Gastroesophageal sphincter (tissue), 4 donors: ENCODE measurements at regions not wholly inside any gene's neighbourhood (a gene's known extent, or its start where the extent isn't known, plus 50 kb on each side); places are given as distances from the start of the nearest gene placed in this dataset.
A peak's percentile ranks its signal among the peaks of the same experiment; 100 is the strongest.

ENCODE experiments used
- ATAC-seq: fragments of 150-250 bp; one replicate; pipeline ENCODE4 v1.9.1; 2016; ENCODE audit warnings: mild to moderate bottlenecking, moderate library complexity
- H3K27ac ChIP-seq, 4 donors: fragments of 200-600 bp; sonication (generic) in 3 of 4; 1 replicate in 3 of 4; 2 replicates in 1 of 4; pipeline ENCODE4 v1.5.1; 2016 to 2019
- H3K27me3 ChIP-seq: fragments of 200-600 bp; sonication (generic); one replicate; pipeline ENCODE4 v1.5.1; 2019
- H3K36me3 ChIP-seq, 2 donors: fragments of 200-600 bp; sonication (generic); one replicate each; pipeline ENCODE4 v1.5.1; 2019; ENCODE audit warnings: control low read depth in 1 of 2
- H3K4me1 ChIP-seq, 3 donors: fragments of 200-600 bp; sonication (generic); 1 replicate in 2 of 3; 2 replicates in 1 of 3; pipeline ENCODE4 v1.5.1; 2016 to 2019; ENCODE audit warnings: control low read depth in 2 of 3
- H3K4me3 ChIP-seq, 2 donors: fragments of 200-600 bp; sonication (generic); one replicate each; pipeline ENCODE4 v1.5.1; 2019; ENCODE audit warnings: mild to moderate bottlenecking in 1 of 2, moderate library complexity in 1 of 2
- H3K9me3 ChIP-seq, 3 donors: fragments of 200-600 bp; sonication (generic); one replicate each; pipeline ENCODE4 v1.5.1; 2017 to 2019; ENCODE audit warnings: control low read depth in 2 of 3
- CTCF ChIP-seq, 4 experiments: fragments of 200-600 bp in 2 of 4; fragments of 450-650 bp in 2 of 4; sonication (generic) in 1 of 4; IDR thresholded peaks; one replicate each; pipeline ENCODE4 v1.5.1; 2017 to 2019; ENCODE audit warnings: antibody characterized with exemption in 4 of 4, mild to moderate bottlenecking in 2 of 4, moderate library complexity in 2 of 4
- EP300 ChIP-seq: sonication (generic); formaldehyde crosslinking; IDR thresholded peaks from one replicate; pipeline ENCODE4 v1.6.1; 2017; ENCODE audit warnings: antibody characterized with exemption, mild to moderate bottlenecking
- POLR2A ChIP-seq, 2 donors: fragments of 450-650 bp; IDR thresholded peaks; one replicate each; pipeline ENCODE4 v1.6.1; 2017; ENCODE audit warnings: antibody characterized with exemption in 2 of 2, mild to moderate bottlenecking in 2 of 2, moderate library complexity in 1 of 2
- POLR2AphosphoS5 ChIP-seq: sonication (generic); formaldehyde crosslinking; IDR thresholded peaks from one replicate; pipeline ENCODE4 v1.6.1; 2017; ENCODE audit warnings: antibody characterized with exemption
- WGBS, 2 donors: methylation state at CpG; one replicate each; pipeline ENCODE4 v1.1.5; 2018; ENCODE audit warnings: low coverage in 1 of 2; 5-methylcytosine and 5-hydroxymethylcytosine counted together

- ATAC-seq = peak; percentile 32
- WGBS, 2 donors = 43 to 65% methylated on average over 4 to 6 of the region's 6 CpGs
- H3K9me3 ChIP-seq = no peaks in the 10 kb centered on the region
Observed at GRCh38 chr14:22084393-22085281, 411.0 kb upstream of the OR4E1 start.

GRCh38 chr14:22081337-22081736 is 407.7 kb upstream of the OR4E1 start:
- Histone ChIP-seq H3K9me3 (no peaks in the 10 kb centered on the region), H3K4me3 (no peak overlapping the region), H3K36me3 (no peaks in the 10 kb centered on the region), H3K27me3 (no peaks in the 10 kb centered on the region), H3K4me1 (no peaks in the 10 kb centered on the region), H3K27ac (no peak overlapping the region)
- TF ChIP-seq EP300 (no peak), POLR2A (IDR thresholded peaks at IDR 0.05) (no peak), CTCF (IDR thresholded peaks at IDR 0.05) (no peak), POLR2AphosphoS5 (no peak)
- ATAC-seq = no peak
- WGBS, 2 donors = 36 to 43% methylated on average over 1 of the region's 1 CpG

More at GRCh38 chr14:22084393-22085281, 411.0 kb upstream of the OR4E1 start:
- H3K27ac ChIP-seq = peak overlapping the region in 1 of 4 donors; percentile 29
- TF ChIP-seq POLR2AphosphoS5 (no peak), CTCF (IDR thresholded peaks at IDR 0.05) (peak; percentile 45 to 65 (median 62)), POLR2A (IDR thresholded peaks at IDR 0.05) (no peak)
- no peaks in the 10 kb centered on the region for H3K27me3 ChIP-seq
- no peak overlapping the region for H3K4me3 ChIP-seq
- no peaks in the 10 kb centered on the region for H3K36me3 ChIP-seq
- H3K4me1 ChIP-seq = peaks cover 0 to 5% (median 0%) of the 10 kb centered on the region in 3 donors

- Histone ChIP-seq H3K9me3 (no peaks in the 10 kb centered on the region), H3K4me3 (no peak overlapping the region), H3K27ac (no peak overlapping the region), H3K4me1 (no peaks in the 10 kb centered on the region), H3K27me3 (no peaks in the 10 kb centered on the region), H3K36me3 (no peaks in the 10 kb centered on the region)
- no peak for TF ChIP-seq EP300
- TF ChIP-seq CTCF (IDR thresholded peaks at IDR 0.05) = no peak
- no peak for TF ChIP-seq POLR2AphosphoS5
- no peak for TF ChIP-seq POLR2A (IDR thresholded peaks at IDR 0.05)
- ATAC-seq = no peak
- WGBS, 2 donors = 56 to 63% methylated on average over 1 of the region's 1 CpG
Observed at GRCh38 chr14:22079766-22080165, 406.1 kb upstream of the OR4E1 start.

GRCh38 chr14:22073801-22074200 is 400.2 kb upstream of the OR4E1 start:
- no peak for TF ChIP-seq POLR2AphosphoS5
- no peak for TF ChIP-seq POLR2A (IDR thresholded peaks at IDR 0.05)
- TF ChIP-seq CTCF (IDR thresholded peaks at IDR 0.05) = no peak
- TF ChIP-seq EP300 = no peak
- peaks cover 0 to 4% (median 0%) of the 10 kb centered on the region in 3 donors for H3K4me1 ChIP-seq
- no peak overlapping the region for H3K27ac ChIP-seq
- ATAC-seq = no peak
- no peaks in the 10 kb centered on the region for H3K9me3 ChIP-seq
- H3K4me3 ChIP-seq = no peak overlapping the region
- H3K36me3 ChIP-seq = no peaks in the 10 kb centered on the region
- peaks cover 3% of the 10 kb centered on the region for H3K27me3 ChIP-seq

- Histone ChIP-seq H3K36me3 (no peaks in the 10 kb centered on the region), H3K4me1 (peaks cover 0 to 4% (median 0%) of the 10 kb centered on the region in 3 donors), H3K9me3 (no peaks in the 10 kb centered on the region), H3K27ac (peak overlapping the region in 1 of 4 donors; percentile 42), H3K4me3 (no peak overlapping the region), H3K27me3 (peaks cover 3% of the 10 kb centered on the region)
- ATAC-seq = no peak
- TF ChIP-seq CTCF (IDR thresholded peaks at IDR 0.05) (no peak), EP300 (no peak), POLR2AphosphoS5 (no peak), POLR2A (IDR thresholded peaks at IDR 0.05) (no peak)
- 85 to 94% methylated on average over 11 to 12 of the region's 12 CpGs for WGBS, 2 donors
Observed at GRCh38 chr14:22071006-22071405, 397.4 kb upstream of the OR4E1 start.
